H1 (cell line): ENCODE measurements at regions not wholly inside any gene's neighbourhood (a gene's known extent, or its start where the extent isn't known, plus 50 kb on each side); places are given as distances from the start of the nearest gene placed in this dataset.

Source experiments
- MAFK ChIP-seq: IDR thresholded peaks from 2 replicates; pipeline ENCODE4 v1.6.1; 2012; ENCODE audit warnings: low read depth, mild to moderate bottlenecking, improper control_type of control experiment, low read length
- SIN3A ChIP-seq, 2 experiments: IDR thresholded peaks in 1 of 2; conservative IDR thresholded peaks in 1 of 2; 2 replicates each; pipeline ENCODE4 v1.6.1; 2011 to 2012; ENCODE audit warnings: low read length in 2 of 2, improper control_type of control experiment in 1 of 2, low read depth in 1 of 2, mild to moderate bottlenecking in 1 of 2
- TCF12 ChIP-seq: IDR thresholded peaks from 2 replicates; pipeline ENCODE4 v1.6.1; 2011; ENCODE audit warnings: low read depth, mild to moderate bottlenecking, low read length

- TF ChIP-seq SIN3A (conservative IDR thresholded peaks at IDR 0.05 in 1 of 2, IDR thresholded peaks at IDR 0.05 in 1 of 2; ENCODE audit: low read depth in 1 of 2, low read length in 2 of 2) = no peak
- TF ChIP-seq TCF12 = no peak
- no peak for TF ChIP-seq MAFK
- TF ChIP-seq, all 59 proteins: peak for 0
Measured at GRCh38 chr5:158032246-158032645, 173.3 kb upstream of the CLINT1 start (continued).
